GM12878 (cell line): ENCODE measurements at regions not wholly inside any gene's neighbourhood (a gene's known extent, or its start where the extent isn't known, plus 50 kb on each side); places are given as distances from the start of the nearest gene placed in this dataset.

Experiments used
- ATF2 ChIP-seq: IDR thresholded peaks from 2 replicates; pipeline ENCODE4 v1.6.1; 2012; ENCODE audit warnings: low read length, inconsistent platforms
- DPF2 ChIP-seq: fragments of 450-650 bp; IDR thresholded peaks from 2 replicates; pipeline ENCODE4 v1.6.1; 2017; ENCODE audit warnings: mild to moderate bottlenecking
- EZH2 ChIP-seq: IDR thresholded peaks from 2 replicates; pipeline ENCODE4 v1.6.1; 2012; ENCODE audit warnings: low read depth, mild to moderate bottlenecking, control low read depth, inconsistent platforms, low read length, borderline replicate concordance; ENCODE audit not compliant: control insufficient read depth
- IKZF1 ChIP-seq: fragments of 450-650 bp; conservative IDR thresholded peaks from 2 replicates; pipeline ENCODE4 v1.6.1; 2017; ENCODE audit warnings: antibody characterized with exemption, mild to moderate bottlenecking
- LARP7 ChIP-seq: fragments of 450-650 bp; IDR thresholded peaks from 2 replicates; pipeline ENCODE4 v1.6.1; 2017; ENCODE audit warnings: mild to moderate bottlenecking
- MXI1 ChIP-seq: fragments of 150-350 bp; IDR thresholded peaks from 2 replicates; pipeline ENCODE4 v1.6.1; 2011; ENCODE audit warnings: low read depth, mild to moderate bottlenecking, inconsistent platforms, low read length, improper control_type of control experiment
- POLR2AphosphoS2 ChIP-seq: IDR thresholded peaks from 2 replicates; pipeline ENCODE4 v1.6.1; 2011; ENCODE audit warnings: low read depth, mild to moderate bottlenecking, low read length, improper control_type of control experiment, moderate library complexity
- REST ChIP-seq: IDR thresholded peaks from 2 replicates; pipeline ENCODE4 v1.6.1; 2012; ENCODE audit warnings: mild to moderate bottlenecking, low read depth, low read length
- SREBF2 ChIP-seq: IDR thresholded peaks from 2 replicates; pipeline ENCODE4 v1.6.1; 2012; ENCODE audit warnings: mild to moderate bottlenecking, low read length
- TAF1 ChIP-seq: IDR thresholded peaks from 2 replicates; pipeline ENCODE4 v1.6.1; 2011; ENCODE audit warnings: mild to moderate bottlenecking, low read depth, low read length, borderline replicate concordance
- YY1 ChIP-seq: IDR thresholded peaks from 2 replicates; pipeline ENCODE4 v1.6.1; 2011; ENCODE audit warnings: low read depth, mild to moderate bottlenecking, low read length
- ZNF384 ChIP-seq: IDR thresholded peaks from 2 replicates; pipeline ENCODE4 v1.6.1; 2012; ENCODE audit warnings: low read depth, mild to moderate bottlenecking, low read length, improper control_type of control experiment, borderline replicate concordance
- TF ChIP-seq, protein P1 (sequence below), 3 experiments: IDR thresholded peaks in 2 of 3; conservative IDR thresholded peaks in 1 of 3; 2 replicates each; pipeline ENCODE4 v1.5.1; 2011; ENCODE audit warnings: low read depth in 3 of 3, low read length in 3 of 3, mild to moderate bottlenecking in 3 of 3, control low read depth in 2 of 3, moderate library complexity in 2 of 3, inconsistent platforms in 1 of 3, mixed read lengths in 1 of 3; ENCODE audit not compliant: control insufficient read depth in 2 of 3, insufficient read depth in 1 of 3; ENCODE audit errors: extremely low read depth in 1 of 3

DNA sequence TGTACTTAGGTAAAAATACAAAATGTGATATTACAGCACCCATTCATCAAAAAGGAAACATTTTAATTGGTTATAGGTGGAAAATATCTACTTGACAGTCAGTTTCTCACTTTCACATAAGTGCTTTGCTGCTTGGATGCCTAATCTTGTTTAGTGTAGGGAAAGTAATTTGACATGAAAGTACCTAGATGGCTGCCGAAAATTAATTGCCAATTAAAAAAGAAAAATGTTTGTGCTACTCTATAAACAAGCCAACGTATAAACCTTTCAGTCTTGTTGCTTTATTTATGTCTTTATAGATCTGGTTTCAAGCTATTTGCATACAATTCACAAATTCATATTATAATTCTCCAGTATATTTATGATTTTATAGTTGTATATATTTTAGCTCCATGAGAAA, 729.9 kb downstream of the DACH1 start:
- TF ChIP-seq POLR2AphosphoS2 (no peak), DPF2 (no peak), MXI1 (no peak), TAF1 (no peak), EZH2 (no peak), SREBF2 (no peak), REST (no peak), ZNF384 (no peak), YY1 (no peak), LARP7 (no peak), IKZF1 (no peak), ATF2 (no peak)
- TF ChIP-seq, protein P1, sequence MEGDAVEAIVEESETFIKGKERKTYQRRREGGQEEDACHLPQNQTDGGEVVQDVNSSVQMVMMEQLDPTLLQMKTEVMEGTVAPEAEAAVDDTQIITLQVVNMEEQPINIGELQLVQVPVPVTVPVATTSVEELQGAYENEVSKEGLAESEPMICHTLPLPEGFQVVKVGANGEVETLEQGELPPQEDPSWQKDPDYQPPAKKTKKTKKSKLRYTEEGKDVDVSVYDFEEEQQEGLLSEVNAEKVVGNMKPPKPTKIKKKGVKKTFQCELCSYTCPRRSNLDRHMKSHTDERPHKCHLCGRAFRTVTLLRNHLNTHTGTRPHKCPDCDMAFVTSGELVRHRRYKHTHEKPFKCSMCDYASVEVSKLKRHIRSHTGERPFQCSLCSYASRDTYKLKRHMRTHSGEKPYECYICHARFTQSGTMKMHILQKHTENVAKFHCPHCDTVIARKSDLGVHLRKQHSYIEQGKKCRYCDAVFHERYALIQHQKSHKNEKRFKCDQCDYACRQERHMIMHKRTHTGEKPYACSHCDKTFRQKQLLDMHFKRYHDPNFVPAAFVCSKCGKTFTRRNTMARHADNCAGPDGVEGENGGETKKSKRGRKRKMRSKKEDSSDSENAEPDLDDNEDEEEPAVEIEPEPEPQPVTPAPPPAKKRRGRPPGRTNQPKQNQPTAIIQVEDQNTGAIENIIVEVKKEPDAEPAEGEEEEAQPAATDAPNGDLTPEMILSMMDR (IDR thresholded peaks at IDR 0.05 in 2 of 3, conservative IDR thresholded peaks at IDR 0.05 in 1 of 3; ENCODE audit: control insufficient read depth in 2 of 3, extremely low read depth in 1 of 3, insufficient read depth in 1 of 3, low read depth in 3 of 3, low read length in 3 of 3) = no peak
